ENCODE measurements at regions not wholly inside any gene's neighbourhood (a gene's known extent, or its start where the extent isn't known, plus 50 kb on each side); places are given as distances from the start of the nearest gene placed in this dataset.

DNA sequence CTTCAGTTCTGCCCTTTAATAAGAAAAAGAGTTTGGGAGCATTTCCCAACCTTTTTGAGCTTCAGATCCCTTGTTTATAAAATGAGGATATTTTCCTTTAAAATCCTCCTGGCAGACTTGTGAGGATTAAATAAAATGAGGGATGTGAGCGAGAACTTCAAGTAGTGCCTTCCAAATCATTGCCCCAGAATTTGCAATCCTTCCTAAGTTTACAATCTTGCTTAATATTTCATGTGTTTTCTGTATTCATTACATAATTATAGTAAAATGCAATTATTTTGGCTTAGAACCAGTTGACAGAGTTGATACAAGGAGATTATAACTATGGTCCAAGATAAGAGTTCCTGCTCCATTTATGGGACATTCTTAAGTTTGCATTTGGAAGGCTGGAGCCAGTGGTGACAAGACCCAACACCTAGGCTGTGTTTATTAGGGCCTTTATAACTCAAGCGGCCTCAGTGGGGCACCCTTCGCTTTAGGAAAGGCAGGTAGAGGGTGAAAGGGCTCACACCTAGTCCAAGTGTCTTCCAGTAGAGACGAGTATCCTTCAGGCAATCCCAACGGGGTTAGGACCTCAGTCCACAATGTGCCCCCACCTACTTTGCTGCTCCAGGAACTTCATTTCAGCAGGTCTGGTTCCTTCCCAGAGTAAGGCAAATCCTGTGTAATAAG lies 317.5 kb downstream of the WDR11 start:
- Histone ChIP-seq H3K9ac (ENCODE audit: low read length) (no peak overlapping the region), H3K4me2 (ENCODE audit: low read length) (no peak overlapping the region), H2AK5ac (ENCODE audit: low read length) (no peak overlapping the region), H3K56ac (ENCODE audit: low read length) (no peak overlapping the region), H3K4me1 (ENCODE audit: control insufficient read depth, low read depth, low read length) (no peaks in the 10 kb centered on the region), H3K4ac (ENCODE audit: low read depth, low read length) (no peak overlapping the region), H3K27ac (ENCODE audit: low read depth, low read length) (no peak overlapping the region), H3K79me2 (ENCODE audit: control insufficient read depth, insufficient read depth, low read length) (no peaks in the 10 kb centered on the region), H3K36me3 (ENCODE audit: control insufficient read depth, insufficient read depth, low read length) (no peaks in the 10 kb centered on the region), H2BK120ac (ENCODE audit: low read depth, low read length) (no peak overlapping the region), H2BK5ac (ENCODE audit: low read length) (no peak overlapping the region), H4K5ac (ENCODE audit: low read length) (no peak overlapping the region), H2BK15ac (replicated peaks; ENCODE audit: low read depth) (no peak overlapping the region), H3K4me3 (ENCODE audit: low read length) (no peak overlapping the region), H3K79me1 (ENCODE audit: low read length) (no peaks in the 10 kb centered on the region), H3K18ac (ENCODE audit: low read length) (no peak overlapping the region), H3K27me3 (ENCODE audit: insufficient read depth, low read length, poor library complexity) (no peaks in the 10 kb centered on the region), H3K23ac (ENCODE audit: low read length) (no peak overlapping the region), H4K8ac (ENCODE audit: low read depth, low read length) (no peak overlapping the region)
- no CpG with 5 or more reads among the region's 5 CpGs for WGBS (ENCODE audit: extremely low coverage, insufficient coverage, low lambda C conversion rate)
- DNase-seq: peak; percentile 60

DNA sequence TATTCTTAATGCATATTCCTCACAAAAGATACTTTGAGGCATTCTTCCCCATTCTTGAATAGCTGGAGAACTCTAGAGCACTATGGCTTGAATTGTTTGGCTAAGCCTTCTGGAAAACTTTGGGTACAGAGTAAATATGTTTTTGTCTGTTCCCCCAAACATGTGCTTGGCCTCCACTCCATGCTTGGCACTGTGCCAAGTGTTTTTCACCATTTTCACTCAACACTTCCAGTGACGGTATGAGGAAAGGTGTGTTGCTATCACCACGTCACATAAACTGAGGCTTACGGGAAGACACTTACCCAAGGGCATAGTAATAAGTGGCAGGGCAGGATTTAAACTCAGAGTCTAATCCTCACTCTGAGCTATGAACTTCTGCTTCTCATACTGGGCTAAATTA lies 318.2 kb downstream of the WDR11 start:
- DNase-seq: no peak
- no peak overlapping the region for H3K56ac ChIP-seq (ENCODE audit: low read length)
- no CpG with 5 or more reads among the region's 3 CpGs for WGBS (ENCODE audit: extremely low coverage, insufficient coverage, low lambda C conversion rate)

DNA sequence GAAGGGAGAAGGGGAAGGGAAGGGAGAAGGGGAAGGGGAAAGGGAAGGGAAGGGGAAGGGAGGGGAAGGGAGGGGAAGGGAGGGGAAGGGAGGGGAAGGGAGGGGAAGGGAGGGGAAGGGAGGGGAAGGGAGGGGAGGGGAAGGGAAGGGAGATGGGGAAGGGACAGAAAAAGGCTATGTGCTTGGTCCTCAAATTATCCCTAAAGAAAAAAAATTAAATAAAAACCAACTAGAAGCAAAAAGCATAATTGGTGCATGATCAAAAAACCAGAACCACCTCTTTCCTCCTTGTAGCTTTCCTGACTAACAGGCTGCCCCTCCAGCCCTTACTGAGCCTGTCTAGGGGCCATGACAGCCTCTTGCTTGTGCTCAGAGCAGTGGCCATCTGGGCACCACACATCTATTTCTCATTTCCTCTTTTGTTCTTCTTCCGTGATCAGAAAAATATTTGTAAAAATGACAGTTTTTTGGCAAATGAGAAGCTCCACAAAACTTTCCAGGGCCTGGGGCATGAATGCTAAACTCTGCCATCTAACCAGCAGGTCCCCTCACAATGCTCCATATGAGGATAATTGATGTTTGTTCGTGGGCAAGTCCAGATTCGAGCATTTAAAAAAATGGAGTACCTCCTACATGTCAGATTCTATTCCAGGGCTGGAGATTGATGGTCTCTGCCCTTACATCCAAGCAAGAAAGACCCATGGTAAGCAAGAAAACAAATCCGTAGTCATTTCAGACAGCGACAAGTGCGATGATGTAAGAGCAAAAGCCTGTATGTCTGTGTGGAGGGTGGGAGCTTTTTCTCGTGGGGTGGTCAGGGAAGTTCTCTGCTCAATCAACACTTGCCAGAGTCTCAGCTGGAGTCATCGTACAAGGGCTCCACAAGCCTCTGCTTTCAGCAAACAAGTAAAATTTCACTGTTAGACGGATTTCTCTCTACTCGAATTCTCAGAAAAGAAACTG lies 320.9 kb downstream of the WDR11 start:
- Histone ChIP-seq H3K18ac (ENCODE audit: low read length) (no peak overlapping the region), H3K79me1 (ENCODE audit: low read length) (no peaks in the 10 kb centered on the region), H2AK5ac (ENCODE audit: low read length) (no peak overlapping the region), H3K79me2 (ENCODE audit: control insufficient read depth, insufficient read depth, low read length) (no peaks in the 10 kb centered on the region), H3K4ac (ENCODE audit: low read depth, low read length) (peak overlapping the region; percentile 9), H2BK5ac (ENCODE audit: low read length) (no peak overlapping the region), H3K4me1 (ENCODE audit: control insufficient read depth, low read depth, low read length) (no peaks in the 10 kb centered on the region), H3K56ac (ENCODE audit: low read length) (no peak overlapping the region), H4K5ac (ENCODE audit: low read length) (no peak overlapping the region), H3K36me3 (ENCODE audit: control insufficient read depth, insufficient read depth, low read length) (no peaks in the 10 kb centered on the region), H2BK120ac (ENCODE audit: low read depth, low read length) (no peak overlapping the region), H2BK15ac (replicated peaks; ENCODE audit: low read depth) (peak overlapping the region; percentile 60), H3K27me3 (ENCODE audit: insufficient read depth, low read length, poor library complexity) (no peaks in the 10 kb centered on the region), H3K23ac (ENCODE audit: low read length) (no peak overlapping the region), H3K27ac (ENCODE audit: low read depth, low read length) (no peak overlapping the region), H3K9ac (ENCODE audit: low read length) (no peak overlapping the region), H3K4me2 (ENCODE audit: low read length) (no peak overlapping the region), H3K4me3 (ENCODE audit: low read length) (no peak overlapping the region), H4K8ac (ENCODE audit: low read depth, low read length) (no peak overlapping the region)
- WGBS (ENCODE audit: extremely low coverage, insufficient coverage, low lambda C conversion rate): no CpG with 5 or more reads among the region's 10 CpGs
- no peak for DNase-seq

More for the DNA sequence above, 318.2 kb downstream of the WDR11 start:
- Histone ChIP-seq H3K23ac (ENCODE audit: low read length) (no peak overlapping the region), H2AK5ac (ENCODE audit: low read length) (no peak overlapping the region), H2BK120ac (ENCODE audit: low read depth, low read length) (no peak overlapping the region), H3K36me3 (ENCODE audit: control insufficient read depth, insufficient read depth, low read length) (no peaks in the 10 kb centered on the region), H2BK15ac (replicated peaks; ENCODE audit: low read depth) (no peak overlapping the region), H3K4ac (ENCODE audit: low read depth, low read length) (no peak overlapping the region), H3K27ac (ENCODE audit: low read depth, low read length) (no peak overlapping the region), H4K5ac (ENCODE audit: low read length) (no peak overlapping the region), H2BK5ac (ENCODE audit: low read length) (no peak overlapping the region), H3K4me3 (ENCODE audit: low read length) (no peak overlapping the region), H3K18ac (ENCODE audit: low read length) (no peak overlapping the region), H3K4me2 (ENCODE audit: low read length) (no peak overlapping the region), H3K9ac (ENCODE audit: low read length) (no peak overlapping the region), H3K79me2 (ENCODE audit: control insufficient read depth, insufficient read depth, low read length) (no peaks in the 10 kb centered on the region), H3K27me3 (ENCODE audit: insufficient read depth, low read length, poor library complexity) (no peaks in the 10 kb centered on the region), H3K4me1 (ENCODE audit: control insufficient read depth, low read depth, low read length) (no peaks in the 10 kb centered on the region), H3K79me1 (ENCODE audit: low read length) (no peaks in the 10 kb centered on the region), H4K8ac (ENCODE audit: low read depth, low read length) (no peak overlapping the region)

DNA sequence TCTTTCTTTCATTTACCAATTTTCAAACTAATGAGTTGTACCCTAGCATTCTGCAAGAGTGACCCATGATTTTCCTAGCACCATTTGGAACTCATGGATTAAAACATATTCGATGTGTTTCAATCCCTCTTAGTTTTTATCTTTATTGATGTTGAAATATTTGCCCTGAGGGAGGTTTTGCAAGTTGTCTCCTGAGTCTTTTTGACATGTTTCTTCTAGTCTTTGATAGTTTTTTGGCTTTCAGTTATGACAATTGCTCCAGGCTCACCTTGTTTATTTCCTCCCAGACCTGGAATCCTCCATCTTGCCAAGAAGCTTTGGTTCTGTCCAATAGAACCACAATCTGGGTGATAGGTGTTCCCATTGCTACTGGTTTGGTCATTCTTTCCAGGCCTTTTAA lies 327.8 kb downstream of the WDR11 start:
- no peak overlapping the region for H2BK5ac ChIP-seq (ENCODE audit: low read length)
- H3K4me1 ChIP-seq (ENCODE audit: control insufficient read depth, low read depth, low read length): no peaks in the 10 kb centered on the region
- no CpG with 5 or more reads among the region's 1 CpG for WGBS (ENCODE audit: extremely low coverage, insufficient coverage, low lambda C conversion rate)
- no peak overlapping the region for H3K23ac ChIP-seq (ENCODE audit: low read length)
- no peak overlapping the region for H3K27ac ChIP-seq (ENCODE audit: low read depth, low read length)
- H3K79me1 ChIP-seq (ENCODE audit: low read length): no peaks in the 10 kb centered on the region
- no peak overlapping the region for H3K4me2 ChIP-seq (ENCODE audit: low read length)
- H3K18ac ChIP-seq (ENCODE audit: low read length): no peak overlapping the region
- H3K79me2 ChIP-seq (ENCODE audit: control insufficient read depth, insufficient read depth, low read length): no peaks in the 10 kb centered on the region
- H3K4ac ChIP-seq (ENCODE audit: low read depth, low read length): no peak overlapping the region
- no peak overlapping the region for H3K9ac ChIP-seq (ENCODE audit: low read length)
- H2BK120ac ChIP-seq (ENCODE audit: low read depth, low read length): no peak overlapping the region
- H2AK5ac ChIP-seq (ENCODE audit: low read length): no peak overlapping the region
- no peak overlapping the region for H2BK15ac ChIP-seq (replicated peaks; ENCODE audit: low read depth)
- no peak overlapping the region for H4K5ac ChIP-seq (ENCODE audit: low read length)
- H3K27me3 ChIP-seq (ENCODE audit: insufficient read depth, low read length, poor library complexity): no peaks in the 10 kb centered on the region
- H3K36me3 ChIP-seq (ENCODE audit: control insufficient read depth, insufficient read depth, low read length): no peaks in the 10 kb centered on the region
- H4K8ac ChIP-seq (ENCODE audit: low read depth, low read length): no peak overlapping the region
- no peak for DNase-seq
- H3K4me3 ChIP-seq (ENCODE audit: low read length): no peak overlapping the region
- no peak overlapping the region for H3K56ac ChIP-seq (ENCODE audit: low read length)

DNA sequence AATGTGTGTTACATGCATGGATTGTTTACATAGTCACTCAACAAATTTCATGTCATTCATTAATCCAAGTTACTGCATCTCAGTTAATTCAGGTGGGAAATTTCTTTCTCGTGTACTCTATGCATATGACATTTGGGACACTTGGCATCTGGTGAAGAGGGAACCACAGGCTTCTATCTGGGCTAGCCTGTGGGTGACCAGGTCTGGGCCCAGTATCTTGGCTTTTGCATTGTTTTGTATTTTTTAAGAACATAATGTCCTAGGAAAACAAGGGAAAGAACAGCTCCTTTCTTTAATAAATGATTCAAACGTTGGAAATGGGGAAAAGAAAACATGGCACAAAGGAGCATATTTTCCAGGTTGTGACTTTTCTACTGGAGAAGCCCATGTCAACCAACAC lies 331.1 kb downstream of the WDR11 start:
- Histone ChIP-seq H3K27me3 (ENCODE audit: insufficient read depth, low read length, poor library complexity) (no peaks in the 10 kb centered on the region), H3K56ac (ENCODE audit: low read length) (no peak overlapping the region), H4K8ac (ENCODE audit: low read depth, low read length) (no peak overlapping the region), H2BK120ac (ENCODE audit: low read depth, low read length) (no peak overlapping the region), H3K36me3 (ENCODE audit: control insufficient read depth, insufficient read depth, low read length) (no peaks in the 10 kb centered on the region), H4K5ac (ENCODE audit: low read length) (no peak overlapping the region), H2BK15ac (replicated peaks; ENCODE audit: low read depth) (no peak overlapping the region), H3K23ac (ENCODE audit: low read length) (no peak overlapping the region), H3K79me2 (ENCODE audit: control insufficient read depth, insufficient read depth, low read length) (no peaks in the 10 kb centered on the region), H2AK5ac (ENCODE audit: low read length) (no peak overlapping the region), H3K4me1 (ENCODE audit: control insufficient read depth, low read depth, low read length) (no peaks in the 10 kb centered on the region), H3K4me2 (ENCODE audit: low read length) (no peak overlapping the region), H3K79me1 (ENCODE audit: low read length) (no peaks in the 10 kb centered on the region), H3K27ac (ENCODE audit: low read depth, low read length) (no peak overlapping the region), H3K9ac (ENCODE audit: low read length) (no peak overlapping the region), H2BK5ac (ENCODE audit: low read length) (no peak overlapping the region), H3K4ac (ENCODE audit: low read depth, low read length) (no peak overlapping the region), H3K18ac (ENCODE audit: low read length) (no peak overlapping the region), H3K4me3 (ENCODE audit: low read length) (no peak overlapping the region)
- no peak for DNase-seq
- WGBS (ENCODE audit: extremely low coverage, insufficient coverage, low lambda C conversion rate): no CpG with 5 or more reads among the region's 2 CpGs
